HepG2 (cell line): ENCODE measurements at regions not wholly inside any gene's neighbourhood (a gene's known extent, or its start where the extent isn't known, plus 50 kb on each side); places are given as distances from the start of the nearest gene placed in this dataset.

Source experiments
- BORCS8-MEF2B ChIP-seq: sonication (generic); formaldehyde crosslinking; IDR thresholded peaks from 2 replicates; pipeline ENCODE4 v1.8.0; 2022; ENCODE audit warnings: mild to moderate bottlenecking, missing genetic modification reagents
- HMG20A ChIP-seq: IDR thresholded peaks from 2 replicates; pipeline ENCODE4 v1.6.1; 2016; ENCODE audit warnings: borderline replicate concordance
- NCOR1 ChIP-seq: fragments of 200-600 bp; sonication (generic); IDR thresholded peaks from 2 replicates; pipeline ENCODE4 v1.7.0; 2017; ENCODE audit warnings: antibody characterized with exemption, low read length, borderline replicate concordance
- RFX1 ChIP-seq: fragments of 450-650 bp; IDR thresholded peaks from 2 replicates; pipeline ENCODE4 v1.6.1; 2017
- ZNF180 ChIP-seq: sonication (generic); formaldehyde crosslinking; IDR thresholded peaks from 2 replicates; pipeline ENCODE4 v1.4.0; 2020; ENCODE audit warnings: low read depth, missing genetic modification reagents, borderline replicate concordance
- TF ChIP-seq, protein P1 (sequence below): sonication (generic); formaldehyde crosslinking; IDR thresholded peaks from 2 replicates; pipeline ENCODE4 v1.4.0; 2020; ENCODE audit warnings: missing genetic modification reagents
- TF ChIP-seq, protein P2 (sequence below): sonication (generic); formaldehyde crosslinking; IDR thresholded peaks from 2 replicates; pipeline ENCODE4 v1.4.0; 2020; ENCODE audit warnings: missing genetic modification reagents, borderline replicate concordance
- TF ChIP-seq, protein P3 (sequence below): sonication (generic); formaldehyde crosslinking; IDR thresholded peaks from 2 replicates; pipeline ENCODE4 v1.5.0; 2020; ENCODE audit warnings: mild to moderate bottlenecking, low read depth, missing genetic modification reagents, borderline replicate concordance
- TF ChIP-seq, protein P4 (sequence below): sonication (generic); formaldehyde crosslinking; IDR thresholded peaks from 2 replicates; pipeline ENCODE4 v1.4.0; 2020; ENCODE audit warnings: missing genetic modification reagents, mild to moderate bottlenecking, borderline replicate concordance

DNA sequence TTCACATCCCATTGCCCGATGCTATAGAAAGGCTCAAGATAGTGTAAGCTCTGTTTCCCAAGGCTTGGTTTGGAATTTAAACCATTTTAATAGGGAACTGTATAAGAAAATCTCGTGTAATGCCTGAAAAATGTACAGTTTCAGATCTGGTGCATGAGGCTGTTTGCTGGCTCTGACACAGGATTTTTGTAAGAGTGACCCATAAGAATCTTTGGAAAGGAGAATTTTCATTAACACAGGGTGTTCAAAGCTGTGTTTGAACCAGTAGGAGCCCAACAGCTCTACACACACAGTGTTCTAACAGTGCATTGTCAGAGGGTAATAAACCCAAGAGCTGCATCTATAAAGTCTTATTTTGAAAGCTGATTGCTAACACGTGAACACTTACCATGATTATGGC lies 293.5 kb downstream of the PRL start (continued):
- TF ChIP-seq, protein P1, sequence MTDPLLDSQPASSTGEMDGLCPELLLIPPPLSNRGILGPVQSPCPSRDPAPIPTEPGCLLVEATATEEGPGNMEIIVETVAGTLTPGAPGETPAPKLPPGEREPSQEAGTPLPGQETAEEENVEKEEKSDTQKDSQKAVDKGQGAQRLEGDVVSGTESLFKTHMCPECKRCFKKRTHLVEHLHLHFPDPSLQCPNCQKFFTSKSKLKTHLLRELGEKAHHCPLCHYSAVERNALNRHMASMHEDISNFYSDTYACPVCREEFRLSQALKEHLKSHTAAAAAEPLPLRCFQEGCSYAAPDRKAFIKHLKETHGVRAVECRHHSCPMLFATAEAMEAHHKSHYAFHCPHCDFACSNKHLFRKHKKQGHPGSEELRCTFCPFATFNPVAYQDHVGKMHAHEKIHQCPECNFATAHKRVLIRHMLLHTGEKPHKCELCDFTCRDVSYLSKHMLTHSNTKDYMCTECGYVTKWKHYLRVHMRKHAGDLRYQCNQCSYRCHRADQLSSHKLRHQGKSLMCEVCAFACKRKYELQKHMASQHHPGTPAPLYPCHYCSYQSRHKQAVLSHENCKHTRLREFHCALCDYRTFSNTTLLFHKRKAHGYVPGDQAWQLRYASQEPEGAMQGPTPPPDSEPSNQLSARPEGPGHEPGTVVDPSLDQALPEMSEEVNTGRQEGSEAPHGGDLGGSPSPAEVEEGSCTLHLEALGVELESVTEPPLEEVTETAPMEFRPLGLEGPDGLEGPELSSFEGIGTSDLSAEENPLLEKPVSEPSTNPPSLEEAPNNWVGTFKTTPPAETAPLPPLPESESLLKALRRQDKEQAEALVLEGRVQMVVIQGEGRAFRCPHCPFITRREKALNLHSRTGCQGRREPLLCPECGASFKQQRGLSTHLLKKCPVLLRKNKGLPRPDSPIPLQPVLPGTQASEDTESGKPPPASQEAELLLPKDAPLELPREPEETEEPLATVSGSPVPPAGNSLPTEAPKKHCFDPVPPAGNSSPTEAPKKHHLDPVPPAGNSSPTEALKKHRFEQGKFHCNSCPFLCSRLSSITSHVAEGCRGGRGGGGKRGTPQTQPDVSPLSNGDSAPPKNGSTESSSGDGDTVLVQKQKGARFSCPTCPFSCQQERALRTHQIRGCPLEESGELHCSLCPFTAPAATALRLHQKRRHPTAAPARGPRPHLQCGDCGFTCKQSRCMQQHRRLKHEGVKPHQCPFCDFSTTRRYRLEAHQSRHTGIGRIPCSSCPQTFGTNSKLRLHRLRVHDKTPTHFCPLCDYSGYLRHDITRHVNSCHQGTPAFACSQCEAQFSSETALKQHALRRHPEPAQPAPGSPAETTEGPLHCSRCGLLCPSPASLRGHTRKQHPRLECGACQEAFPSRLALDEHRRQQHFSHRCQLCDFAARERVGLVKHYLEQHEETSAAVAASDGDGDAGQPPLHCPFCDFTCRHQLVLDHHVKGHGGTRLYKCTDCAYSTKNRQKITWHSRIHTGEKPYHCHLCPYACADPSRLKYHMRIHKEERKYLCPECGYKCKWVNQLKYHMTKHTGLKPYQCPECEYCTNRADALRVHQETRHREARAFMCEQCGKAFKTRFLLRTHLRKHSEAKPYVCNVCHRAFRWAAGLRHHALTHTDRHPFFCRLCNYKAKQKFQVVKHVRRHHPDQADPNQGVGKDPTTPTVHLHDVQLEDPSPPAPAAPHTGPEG: no peak
- TF ChIP-seq, protein P2, sequence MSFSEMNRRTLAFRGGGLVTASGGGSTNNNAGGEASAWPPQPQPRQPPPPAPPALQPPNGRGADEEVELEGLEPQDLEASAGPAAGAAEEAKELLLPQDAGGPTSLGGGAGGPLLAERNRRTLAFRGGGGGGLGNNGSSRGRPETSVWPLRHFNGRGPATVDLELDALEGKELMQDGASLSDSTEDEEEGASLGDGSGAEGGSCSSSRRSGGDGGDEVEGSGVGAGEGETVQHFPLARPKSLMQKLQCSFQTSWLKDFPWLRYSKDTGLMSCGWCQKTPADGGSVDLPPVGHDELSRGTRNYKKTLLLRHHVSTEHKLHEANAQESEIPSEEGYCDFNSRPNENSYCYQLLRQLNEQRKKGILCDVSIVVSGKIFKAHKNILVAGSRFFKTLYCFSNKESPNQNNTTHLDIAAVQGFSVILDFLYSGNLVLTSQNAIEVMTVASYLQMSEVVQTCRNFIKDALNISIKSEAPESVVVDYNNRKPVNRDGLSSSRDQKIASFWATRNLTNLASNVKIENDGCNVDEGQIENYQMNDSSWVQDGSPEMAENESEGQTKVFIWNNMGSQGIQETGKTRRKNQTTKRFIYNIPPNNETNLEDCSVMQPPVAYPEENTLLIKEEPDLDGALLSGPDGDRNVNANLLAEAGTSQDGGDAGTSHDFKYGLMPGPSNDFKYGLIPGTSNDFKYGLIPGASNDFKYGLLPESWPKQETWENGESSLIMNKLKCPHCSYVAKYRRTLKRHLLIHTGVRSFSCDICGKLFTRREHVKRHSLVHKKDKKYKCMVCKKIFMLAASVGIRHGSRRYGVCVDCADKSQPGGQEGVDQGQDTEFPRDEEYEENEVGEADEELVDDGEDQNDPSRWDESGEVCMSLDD (CRISPR knock-in tag): no peak
- TF ChIP-seq, protein P3, sequence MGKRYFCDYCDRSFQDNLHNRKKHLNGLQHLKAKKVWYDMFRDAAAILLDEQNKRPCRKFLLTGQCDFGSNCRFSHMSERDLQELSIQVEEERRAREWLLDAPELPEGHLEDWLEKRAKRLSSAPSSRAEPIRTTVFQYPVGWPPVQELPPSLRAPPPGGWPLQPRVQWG (CRISPR knock-in tag): no peak
- TF ChIP-seq HMG20A (CRISPR knock-in tag) (no peak), NCOR1 (no peak), RFX1 (no peak), ZNF180 (no peak), BORCS8-MEF2B (CRISPR knock-in tag) (no peak)
- TF ChIP-seq, protein P4, sequence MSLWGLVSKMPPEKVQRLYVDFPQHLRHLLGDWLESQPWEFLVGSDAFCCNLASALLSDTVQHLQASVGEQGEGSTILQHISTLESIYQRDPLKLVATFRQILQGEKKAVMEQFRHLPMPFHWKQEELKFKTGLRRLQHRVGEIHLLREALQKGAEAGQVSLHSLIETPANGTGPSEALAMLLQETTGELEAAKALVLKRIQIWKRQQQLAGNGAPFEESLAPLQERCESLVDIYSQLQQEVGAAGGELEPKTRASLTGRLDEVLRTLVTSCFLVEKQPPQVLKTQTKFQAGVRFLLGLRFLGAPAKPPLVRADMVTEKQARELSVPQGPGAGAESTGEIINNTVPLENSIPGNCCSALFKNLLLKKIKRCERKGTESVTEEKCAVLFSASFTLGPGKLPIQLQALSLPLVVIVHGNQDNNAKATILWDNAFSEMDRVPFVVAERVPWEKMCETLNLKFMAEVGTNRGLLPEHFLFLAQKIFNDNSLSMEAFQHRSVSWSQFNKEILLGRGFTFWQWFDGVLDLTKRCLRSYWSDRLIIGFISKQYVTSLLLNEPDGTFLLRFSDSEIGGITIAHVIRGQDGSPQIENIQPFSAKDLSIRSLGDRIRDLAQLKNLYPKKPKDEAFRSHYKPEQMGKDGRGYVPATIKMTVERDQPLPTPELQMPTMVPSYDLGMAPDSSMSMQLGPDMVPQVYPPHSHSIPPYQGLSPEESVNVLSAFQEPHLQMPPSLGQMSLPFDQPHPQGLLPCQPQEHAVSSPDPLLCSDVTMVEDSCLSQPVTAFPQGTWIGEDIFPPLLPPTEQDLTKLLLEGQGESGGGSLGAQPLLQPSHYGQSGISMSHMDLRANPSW (CRISPR knock-in tag): no peak
